Inflammatory macrophage treated with lipopolysaccharide for 4 hours (primary cell): ENCODE measurements at regions not wholly inside any gene's neighbourhood (a gene's known extent, or its start where the extent isn't known, plus 50 kb on each side); places are given as distances from the start of the nearest gene placed in this dataset.

Experiments used
- DNase-seq: peaks from one replicate; pipeline ENCODE4 v3.0.0-alpha.2; 2020

DNA sequence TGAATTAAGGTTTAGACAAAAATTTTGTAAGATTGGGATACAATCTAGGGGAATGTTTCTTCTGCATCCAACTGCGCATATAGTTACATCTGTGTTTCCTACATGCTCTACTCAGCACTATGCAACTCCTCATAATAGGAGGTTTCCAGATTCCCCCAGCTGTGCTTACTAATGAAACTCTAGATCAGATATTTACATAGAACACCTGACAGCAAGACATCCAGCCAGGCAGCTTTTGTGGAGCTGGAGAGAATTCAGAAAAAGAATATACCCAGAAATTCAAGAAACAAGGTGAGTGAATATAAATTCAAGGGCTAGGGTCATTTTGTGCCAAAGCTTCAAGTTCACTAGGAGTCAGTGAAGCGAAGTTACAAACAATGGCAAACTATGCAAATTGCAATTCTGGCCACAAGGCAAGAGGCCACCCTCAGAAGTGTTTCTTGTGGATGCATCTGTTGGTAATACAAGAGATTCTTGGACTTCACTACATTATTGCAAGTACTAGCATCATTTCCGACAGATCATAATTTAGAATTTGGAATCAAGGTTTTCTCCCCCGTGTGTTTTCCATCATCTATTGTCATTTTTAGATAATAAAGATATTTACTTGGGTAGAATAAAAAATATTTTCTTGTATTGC is 341.2 kb upstream of the NAV3 start:
- DNase-seq: no peak

DNA sequence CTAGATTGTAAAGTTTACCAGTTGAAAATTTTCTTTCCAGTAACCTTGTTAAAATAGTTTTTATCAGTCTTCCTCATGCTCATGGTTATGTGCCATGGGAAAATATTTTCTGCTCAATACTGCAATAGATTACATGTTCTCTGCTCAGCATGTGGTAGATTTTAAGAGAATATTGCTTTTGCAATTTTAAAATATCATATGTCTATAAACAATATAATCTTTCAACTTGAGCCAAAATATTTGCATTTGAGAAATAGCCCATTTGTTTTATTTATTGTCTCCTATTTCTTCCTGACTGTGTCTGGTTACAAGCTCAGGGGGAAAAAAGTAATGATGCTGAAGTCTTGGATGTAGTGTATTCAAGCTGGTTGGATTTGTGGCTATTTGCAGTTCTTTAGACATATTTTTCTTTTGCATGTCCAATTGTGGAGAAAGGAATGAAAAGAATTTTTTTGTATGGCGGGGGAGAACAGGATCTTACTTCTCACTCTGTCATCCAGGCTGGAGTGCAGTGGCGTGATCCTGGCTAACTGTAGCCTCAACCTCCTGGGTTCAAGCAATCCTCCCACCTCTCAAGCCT is 342.6 kb upstream of the NAV3 start:
- no peak for DNase-seq

DNA sequence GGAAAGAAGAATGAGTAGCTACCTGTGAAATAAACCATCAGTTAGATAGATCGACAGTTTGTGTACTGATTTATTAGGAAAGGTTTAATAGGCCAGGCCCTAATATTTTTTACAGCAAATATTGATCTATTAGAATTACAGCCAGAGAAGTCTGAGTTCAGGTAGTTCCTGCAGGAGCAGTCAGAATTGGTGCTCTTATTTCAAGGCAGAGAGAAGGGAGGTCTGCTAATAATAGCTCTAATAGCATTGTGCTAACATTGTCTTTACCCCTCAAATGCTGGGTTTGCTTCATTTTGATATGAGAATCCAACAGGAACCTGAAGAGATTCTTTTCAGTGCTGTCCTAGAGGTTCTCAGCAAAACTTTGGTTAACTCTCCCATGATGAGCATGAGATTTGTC is 343.8 kb upstream of the NAV3 start:
- no peak for DNase-seq

DNA sequence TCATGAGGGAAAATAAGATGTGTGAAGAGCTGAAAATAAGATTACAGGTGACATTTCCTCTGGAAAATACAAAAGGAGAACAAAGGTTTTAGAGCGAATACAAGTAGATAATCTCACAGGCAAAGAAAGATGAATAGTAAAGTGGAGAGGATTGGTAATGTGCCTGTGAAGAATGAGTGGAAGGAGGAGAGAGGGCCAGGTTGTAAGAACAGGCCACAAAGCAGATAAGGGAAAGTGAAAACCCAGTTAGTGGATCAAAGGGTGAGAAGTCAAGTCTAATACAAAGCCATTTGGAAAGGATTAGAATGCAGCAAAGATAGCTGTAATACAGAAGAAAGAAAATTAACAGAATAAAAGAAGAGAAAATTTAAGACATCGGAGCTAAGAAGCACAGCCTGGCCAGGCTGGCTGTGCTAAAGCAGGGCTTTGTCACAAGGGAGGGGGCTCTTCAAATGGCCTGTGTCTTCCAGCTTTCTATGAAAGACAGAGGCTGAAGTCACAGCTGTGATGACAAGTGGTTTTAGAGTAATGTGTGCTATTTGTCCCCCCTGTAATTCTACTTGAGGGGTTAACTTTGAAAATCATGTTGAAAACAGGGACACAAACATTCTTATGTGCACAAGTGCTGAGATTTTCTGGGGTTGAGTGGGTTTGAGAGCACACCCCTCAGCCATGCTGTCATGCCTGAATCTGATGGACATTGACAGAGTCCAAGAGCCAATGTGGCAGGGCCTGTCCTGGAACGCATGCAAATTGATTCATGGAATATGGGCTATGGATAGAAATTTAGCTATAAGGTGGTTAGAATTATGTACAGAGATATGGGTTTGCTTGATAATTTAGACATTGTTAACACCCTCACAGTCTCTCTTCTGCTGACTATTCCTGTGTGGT is 344.5 kb upstream of the NAV3 start:
- DNase-seq: no peak

DNA sequence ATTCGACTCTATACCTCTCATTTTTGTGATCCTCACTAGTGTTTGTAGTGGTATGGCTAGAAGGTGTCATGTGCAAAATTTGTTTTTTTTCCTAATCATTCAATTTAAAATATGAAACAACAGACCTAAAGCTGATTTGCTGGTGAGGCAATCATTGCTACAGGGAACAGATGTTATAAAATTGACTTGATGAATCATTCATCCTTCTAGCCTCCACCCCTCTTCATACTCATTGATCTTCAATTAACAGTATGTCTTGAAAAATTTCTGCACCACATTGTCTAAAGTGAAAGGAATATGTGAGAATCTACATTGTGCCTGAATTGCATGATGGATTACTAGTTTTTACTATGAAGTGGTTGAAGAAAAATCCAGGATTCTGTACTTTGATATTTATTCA is 349.0 kb upstream of the NAV3 start:
- DNase-seq: no peak

DNA sequence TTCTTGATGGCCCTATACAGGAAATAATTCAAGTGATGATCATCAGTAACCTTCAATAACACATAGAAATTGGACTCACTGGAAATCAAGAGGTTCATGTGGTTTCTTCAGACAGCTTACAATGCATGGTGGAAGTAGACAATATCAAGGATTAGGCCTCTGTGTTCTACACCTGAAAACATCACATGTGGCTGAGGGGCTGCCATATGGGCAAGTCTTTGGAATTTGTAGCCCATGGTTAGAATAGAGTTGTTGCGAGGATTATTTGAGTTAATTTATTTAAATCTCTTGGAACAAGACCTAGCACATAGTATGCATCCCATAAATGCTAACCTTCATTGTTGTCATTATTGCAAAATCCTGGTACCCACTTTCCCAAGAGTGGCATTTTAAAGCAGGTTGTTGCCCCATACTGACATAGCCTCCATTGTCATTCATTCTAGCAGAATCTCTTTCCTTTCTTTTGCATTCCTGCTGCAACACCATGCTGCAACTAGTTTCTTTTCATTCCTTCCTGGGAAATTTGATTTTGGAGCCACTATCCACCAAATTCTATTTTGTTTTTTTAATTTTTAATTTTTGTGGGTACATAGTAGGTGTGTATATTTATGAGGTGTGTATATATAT is 352.7 kb upstream of the NAV3 start:
- DNase-seq: no peak

DNA sequence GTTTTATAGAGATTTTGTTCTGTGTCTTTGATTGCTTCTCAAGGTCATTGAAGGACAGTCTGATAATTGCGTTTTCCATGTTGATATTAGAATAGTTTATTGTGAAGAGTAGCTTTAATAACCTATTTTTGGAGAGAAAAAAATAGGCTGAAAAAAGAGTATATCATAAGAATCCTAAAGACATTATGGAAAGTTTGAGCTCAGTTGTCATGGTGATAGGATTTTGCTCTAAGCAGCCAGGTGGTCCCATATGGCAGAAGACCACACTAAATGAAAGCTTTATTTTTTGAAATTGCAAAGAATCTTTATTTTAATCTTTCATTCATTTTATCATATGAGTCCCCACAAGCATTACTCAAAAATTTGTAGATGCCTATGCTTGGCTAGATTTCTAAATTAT is 358.9 kb upstream of the NAV3 start:
- DNase-seq: no peak

DNA sequence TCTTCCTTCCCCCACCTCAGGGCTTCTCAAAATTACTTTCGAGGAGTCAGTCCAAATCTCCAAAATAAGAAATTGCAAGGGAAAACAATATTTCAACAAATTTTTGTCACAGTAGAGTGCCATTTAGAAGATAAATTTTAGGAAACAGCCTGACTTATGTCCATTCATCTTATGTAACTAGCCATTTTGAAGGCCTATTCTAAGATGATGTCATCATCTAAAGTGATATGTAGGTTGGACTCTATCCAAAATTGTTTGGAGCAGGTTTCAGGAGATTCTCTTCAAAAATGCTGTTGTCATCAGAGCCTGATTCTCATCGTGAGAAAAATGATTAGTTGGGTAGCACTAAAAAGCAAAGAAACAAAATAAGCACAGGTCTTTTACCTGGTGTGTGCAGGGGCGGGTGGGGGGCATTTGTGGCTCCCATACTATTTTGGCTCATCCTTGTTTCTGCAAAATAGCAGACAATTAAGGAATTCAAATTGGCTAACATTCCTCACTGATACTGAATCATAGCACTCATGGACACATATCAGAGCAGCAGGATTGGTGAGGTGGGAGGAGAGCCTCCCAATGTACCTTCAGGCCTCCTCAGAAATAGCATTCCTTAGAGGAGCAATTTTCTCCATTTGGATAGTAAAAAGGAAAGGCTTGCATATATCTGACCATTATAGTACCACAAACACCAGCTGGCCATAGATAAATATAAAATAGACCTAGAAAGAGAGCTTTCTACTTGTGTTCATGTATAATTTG is 360.9 kb upstream of the NAV3 start:
- DNase-seq: no peak

DNA sequence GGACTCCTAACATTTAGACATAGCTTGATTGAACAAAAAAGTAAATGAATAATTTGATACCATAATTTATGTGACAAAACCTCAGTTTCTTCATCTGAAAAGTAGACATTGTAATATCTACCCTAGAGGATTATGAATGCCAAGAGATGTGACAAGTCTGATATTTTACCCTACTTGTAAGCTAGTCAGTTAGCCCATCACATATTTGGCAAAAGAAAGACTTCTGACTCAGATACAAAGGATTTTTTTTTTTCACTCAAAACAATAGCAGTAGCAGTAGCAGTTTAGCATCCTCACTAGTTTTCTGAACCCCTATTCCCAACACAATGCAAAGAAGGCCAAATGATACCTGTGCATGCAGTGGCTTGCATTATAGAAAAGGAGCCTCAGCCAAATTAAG is 377.3 kb upstream of the E2F7 start:
- no peak for DNase-seq

DNA sequence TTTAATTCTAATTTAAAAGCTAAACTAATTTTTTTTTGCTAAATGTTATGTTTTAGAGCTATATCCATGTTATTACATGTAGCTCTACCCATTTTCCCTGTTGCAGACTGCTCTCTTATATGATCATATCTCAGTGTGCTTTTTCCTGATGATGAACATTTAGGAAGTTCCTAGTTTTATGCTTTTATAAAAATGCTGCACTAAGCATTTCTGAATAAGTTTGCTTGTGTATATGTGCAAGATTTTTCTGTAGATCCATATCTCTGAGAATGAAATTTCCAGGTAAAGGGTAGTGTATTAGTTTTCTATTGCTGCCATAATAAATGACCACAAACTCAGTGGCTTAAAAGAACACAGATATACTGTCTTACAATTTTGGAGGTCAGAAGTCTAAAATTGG is 374.4 kb upstream of the E2F7 start:
- no peak for DNase-seq

DNA sequence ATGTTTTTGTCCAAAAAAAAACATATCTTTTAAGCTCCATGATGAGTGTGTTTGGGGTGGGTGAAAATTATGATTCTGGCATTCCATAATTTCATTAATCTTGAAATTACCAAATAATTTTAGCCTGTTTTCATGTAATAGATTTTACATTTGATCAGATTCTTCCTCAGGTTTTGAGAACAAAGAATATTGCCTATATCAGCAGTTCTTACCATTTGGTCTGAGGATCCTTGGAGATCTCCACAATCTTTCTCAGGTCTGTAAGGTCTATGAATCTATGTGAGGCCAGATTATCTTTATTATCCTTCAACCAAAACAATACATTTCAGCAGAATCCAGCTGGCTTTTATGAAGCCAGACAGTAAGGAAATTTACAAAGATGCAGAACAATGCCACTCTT is 373.3 kb upstream of the E2F7 start:
- DNase-seq: no peak

DNA sequence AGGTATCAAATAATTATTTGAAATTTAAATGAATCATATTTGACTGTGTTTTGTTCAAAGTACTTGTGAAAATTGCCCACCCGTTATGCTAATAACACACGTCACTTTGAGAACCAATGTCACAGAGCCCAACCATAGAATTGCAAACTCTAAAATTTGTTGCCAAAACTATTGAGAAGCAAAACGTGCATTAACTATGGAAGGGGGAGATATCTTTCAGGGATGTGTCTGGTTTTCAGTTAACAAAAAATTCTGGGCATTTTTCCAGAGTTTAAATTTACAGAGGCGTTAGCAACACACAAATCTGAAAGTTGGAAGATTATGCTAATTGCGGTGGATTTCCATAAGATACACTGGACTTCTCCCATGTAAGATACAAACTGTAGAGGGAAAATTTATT is 371.8 kb upstream of the E2F7 start:
- no peak for DNase-seq

DNA sequence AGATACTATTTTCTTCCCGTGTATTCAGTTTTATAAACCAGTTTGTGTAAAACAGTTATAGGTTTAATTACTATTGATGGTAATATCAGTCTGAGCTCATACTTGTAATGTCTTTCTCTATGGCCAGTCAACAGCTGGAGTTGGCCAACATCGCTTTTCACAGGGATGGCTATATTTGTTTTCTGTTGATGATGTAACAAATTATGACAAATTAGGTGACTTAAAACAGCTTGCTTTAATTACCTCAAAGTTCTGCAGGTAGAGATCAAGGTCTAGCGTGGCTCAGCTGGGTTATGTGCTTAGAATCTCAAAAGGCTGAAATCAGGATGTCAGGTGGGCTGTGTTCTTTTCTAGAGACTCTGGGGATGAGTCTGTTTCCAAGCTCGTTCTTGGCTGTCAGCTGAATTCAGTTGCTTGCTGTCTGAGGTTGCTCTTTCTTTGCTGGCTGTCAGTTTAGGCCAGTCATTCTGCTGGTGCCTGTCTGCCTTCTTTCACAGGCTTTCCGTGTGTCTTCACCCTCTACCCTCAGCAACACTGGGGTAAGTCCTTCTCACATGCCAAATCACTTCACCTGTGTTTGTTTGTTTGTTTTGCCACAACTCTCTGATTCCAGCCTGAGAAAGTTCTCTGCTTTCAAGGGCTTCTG is 370.2 kb upstream of the E2F7 start:
- DNase-seq: no peak

DNA sequence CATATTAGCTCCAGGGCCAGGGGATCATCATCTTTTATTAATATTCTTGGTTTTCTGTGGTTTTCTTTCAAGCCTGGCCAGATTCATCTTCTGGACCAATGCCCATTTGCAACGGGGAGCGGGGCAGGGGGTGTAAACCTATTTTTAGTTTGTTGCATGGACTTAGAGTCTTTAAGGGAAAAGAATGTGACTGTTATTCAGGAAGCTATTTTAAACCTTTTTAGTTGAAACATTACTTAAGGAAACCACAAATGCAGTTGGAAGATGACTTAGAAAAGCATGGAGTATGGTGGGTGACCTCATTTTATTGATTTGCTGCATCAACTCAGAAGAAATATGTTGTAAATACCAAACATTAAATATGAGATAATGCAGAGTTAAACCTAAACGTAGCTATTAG is 368.4 kb upstream of the E2F7 start:
- DNase-seq: no peak

DNA sequence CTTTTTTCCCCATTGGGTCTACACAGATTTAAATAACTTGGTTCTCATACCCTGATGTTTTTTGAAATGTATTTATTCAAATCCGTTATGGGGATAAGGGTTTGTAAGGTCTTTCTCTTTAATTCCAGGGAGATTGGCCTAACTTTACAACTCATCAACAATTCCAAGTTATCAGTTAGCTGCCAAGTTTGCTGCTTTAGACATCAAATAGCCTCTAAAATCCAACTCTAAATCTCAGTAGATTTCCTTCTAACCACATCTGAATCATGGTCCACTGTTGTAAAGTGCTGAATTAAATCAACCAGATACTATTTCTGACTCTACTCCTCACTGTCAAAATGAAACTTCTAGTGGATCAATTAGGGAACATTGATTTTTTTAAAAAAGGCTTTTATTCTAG is 364.1 kb upstream of the E2F7 start:
- DNase-seq: no peak

DNA sequence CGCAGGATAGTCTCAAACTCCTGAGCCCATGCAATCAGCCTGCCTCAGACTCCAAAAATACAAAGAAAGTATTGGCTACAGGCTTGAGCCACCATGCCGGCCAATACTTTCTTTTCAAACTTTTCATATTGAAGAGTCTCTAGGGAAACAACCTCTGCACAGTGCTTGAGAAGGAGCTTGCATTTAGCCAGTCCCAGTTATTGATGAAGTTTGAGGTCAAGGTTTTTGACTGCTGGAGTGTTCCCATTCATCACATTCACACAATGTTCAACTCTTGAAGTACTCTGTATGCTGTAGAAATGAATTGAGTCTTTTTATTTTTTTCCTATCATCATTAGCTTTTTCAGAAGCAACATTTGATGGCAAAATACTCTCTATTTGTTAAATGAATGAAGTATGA is 355.8 kb upstream of the E2F7 start:
- no peak for DNase-seq

DNA sequence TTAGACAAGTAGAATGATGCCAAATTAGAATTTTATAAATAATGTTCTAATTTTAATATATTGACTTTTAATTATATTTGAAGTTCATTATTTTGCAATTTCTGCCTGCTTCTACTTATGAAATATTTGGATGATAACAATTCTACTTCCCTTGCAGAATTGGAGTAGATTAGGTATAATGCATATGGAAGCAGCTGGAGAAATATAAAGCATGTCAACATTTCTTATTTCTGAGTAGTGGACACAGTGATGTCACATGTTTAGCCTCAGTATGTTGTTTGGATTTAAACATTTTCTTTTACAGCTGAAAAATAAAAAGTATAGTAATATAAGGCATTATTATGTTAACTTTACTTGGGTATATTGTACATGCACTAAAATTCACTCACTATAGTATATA is 344.2 kb upstream of the E2F7 start:
- no peak for DNase-seq

DNA sequence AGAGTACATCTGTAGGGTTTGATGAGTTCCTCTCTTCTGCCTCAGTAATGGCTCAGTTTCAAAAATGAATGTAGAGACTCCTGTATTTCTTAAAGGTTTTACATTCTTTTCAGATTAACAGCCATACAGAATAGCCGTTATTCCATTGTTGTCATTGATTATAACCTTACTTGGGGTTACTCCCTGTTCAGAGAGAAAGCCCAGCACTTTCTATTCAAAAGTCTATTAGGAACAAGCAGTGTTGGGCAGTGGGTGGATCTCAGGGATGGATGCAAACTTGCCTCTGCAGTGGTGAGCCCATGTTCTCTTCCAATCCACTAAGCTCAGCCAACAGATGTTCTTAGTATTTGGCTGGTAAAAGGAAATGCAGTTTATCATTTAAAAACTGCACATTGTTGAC is 342.6 kb upstream of the E2F7 start:
- DNase-seq: no peak

DNA sequence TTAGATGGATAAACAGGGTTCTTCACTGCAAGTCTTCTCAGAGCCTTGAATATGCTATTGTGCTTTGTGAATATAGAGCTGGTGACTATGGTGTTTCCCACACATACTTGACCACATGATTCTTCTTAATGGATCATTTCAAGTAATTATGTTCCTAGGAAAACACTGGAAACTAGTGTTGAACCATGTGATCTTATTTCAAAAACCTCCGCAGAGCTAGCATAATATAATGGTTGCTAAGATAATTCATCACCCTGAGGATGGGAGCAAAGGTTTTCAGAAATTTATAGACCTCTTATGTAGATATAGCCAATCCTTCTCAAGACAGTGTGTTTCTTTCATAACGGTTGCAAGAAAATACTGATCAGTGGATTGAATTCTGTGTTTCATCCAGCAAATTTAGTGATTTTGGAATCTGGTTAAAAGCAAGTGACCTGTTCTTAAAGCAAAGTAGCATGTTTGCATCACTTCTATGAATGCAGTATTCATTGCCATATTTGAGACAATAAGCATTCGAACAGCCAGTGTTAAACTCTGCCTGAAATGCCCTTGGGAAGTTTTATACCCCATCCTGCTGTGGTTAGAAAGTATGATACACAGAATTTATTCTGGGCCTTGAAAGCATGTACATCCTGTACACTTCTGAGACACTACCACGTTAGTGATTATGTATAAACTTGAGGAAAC is 341.0 kb upstream of the E2F7 start:
- DNase-seq: no peak

DNA sequence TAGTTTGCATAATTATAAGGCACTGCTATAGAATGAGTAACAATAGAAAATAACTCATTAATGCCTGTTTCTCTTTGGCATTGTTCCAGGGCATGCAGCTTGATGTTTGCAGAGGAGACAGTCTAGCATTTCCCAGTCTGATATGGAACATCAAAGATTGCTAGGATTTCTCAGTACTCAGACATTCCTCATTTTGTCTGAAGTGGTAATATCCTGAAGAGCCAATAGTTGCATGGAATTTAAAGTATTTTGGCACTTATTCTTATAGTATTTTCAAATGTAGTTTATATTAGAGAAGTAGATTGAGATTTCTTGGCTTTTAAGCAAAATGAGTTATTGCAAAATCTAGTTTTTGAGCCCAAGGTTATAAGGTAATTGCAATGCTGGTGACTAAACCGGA is 337.3 kb upstream of the E2F7 start:
- DNase-seq: no peak

DNA sequence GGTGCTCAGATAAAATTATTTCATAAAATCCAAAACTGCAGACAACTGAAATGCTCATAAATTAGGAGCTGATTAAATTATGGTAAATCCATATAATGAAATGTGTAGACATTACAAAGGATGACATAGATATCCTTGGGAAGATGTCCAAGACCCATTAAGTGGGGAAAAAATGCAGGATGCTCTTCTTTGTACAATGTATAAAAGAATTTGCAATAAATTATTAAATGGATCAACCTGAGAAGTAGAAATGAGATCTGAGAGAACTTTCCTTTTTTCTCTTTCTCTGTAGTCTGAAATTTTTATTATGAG is 336.4 kb upstream of the E2F7 start:
- no peak for DNase-seq

DNA sequence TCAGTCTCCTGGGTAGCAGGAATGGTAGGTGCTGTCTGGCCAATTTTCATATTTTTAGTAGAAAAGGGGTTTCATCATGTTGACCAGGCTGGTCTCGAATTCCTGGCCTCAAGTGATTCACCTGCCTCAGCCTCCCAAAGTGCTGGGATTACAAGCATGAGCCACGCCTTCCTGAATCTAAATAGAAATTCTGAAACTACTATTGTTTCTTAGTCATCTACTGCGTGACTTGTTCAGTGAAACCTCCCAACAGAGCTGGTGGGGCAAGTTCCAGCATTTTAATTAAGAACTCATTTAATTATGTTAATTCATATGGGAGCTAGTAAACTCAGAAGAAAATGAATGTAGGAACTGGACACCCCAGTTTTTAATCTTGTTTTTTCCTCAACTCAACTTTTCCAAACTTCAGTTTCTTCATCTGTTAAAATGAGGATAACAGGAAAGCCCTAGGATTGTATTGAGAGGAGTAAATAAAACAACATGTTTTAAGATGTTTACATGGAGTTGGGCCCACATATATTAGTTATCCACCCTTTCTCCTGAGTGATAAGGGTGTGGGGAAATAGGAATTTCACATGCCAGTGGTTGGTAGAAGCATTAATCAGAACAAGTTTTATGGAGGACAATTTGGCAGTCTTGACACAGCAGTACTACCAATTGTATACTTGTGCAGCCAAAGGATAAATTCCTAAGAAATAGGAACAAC is 335.8 kb upstream of the E2F7 start:
- no peak for DNase-seq
